ENCODE measurements at regions not wholly inside any gene's neighbourhood (a gene's known extent, or its start where the extent isn't known, plus 50 kb on each side); places are given as distances from the start of the nearest gene placed in this dataset.

- DNase-seq (ENCODE audit: low spot score) (no peak), ATAC-seq (no peak; the same call in 1 of the 3 replicates), FAIRE-seq (no peak)
- no peaks in the 10 kb centered on the region for H3K36me3 ChIP-seq (replicated peaks in 1 of 2; ENCODE audit: control insufficient read depth in 1 of 2, insufficient read depth in 2 of 2, low read length in 2 of 2)
- 25% methylated on average over 18 of the region's 18 CpGs for WGBS (ENCODE audit: low lambda C conversion rate)
- H3K27me3 ChIP-seq (ENCODE audit: control insufficient read depth in 1 of 2, insufficient read depth in 2 of 2, low read length in 2 of 2): peaks cover 2 to 19% of the 10 kb centered on the region in 2 experiments; a peak in 2 of 5 replicates
- TF ChIP-seq ZNF235 (CRISPR knock-in tag; IDR thresholded peaks at IDR 0.05; ENCODE audit: borderline replicate concordance): no peak
- no peak for TF ChIP-seq SMAD1 (CRISPR knock-in tag; IDR thresholded peaks at IDR 0.05; ENCODE audit: borderline replicate concordance, low read depth)
- TF ChIP-seq SMAD3 (CRISPR knock-in tag; IDR thresholded peaks at IDR 0.05): no peak
- TF ChIP-seq, protein P1, sequence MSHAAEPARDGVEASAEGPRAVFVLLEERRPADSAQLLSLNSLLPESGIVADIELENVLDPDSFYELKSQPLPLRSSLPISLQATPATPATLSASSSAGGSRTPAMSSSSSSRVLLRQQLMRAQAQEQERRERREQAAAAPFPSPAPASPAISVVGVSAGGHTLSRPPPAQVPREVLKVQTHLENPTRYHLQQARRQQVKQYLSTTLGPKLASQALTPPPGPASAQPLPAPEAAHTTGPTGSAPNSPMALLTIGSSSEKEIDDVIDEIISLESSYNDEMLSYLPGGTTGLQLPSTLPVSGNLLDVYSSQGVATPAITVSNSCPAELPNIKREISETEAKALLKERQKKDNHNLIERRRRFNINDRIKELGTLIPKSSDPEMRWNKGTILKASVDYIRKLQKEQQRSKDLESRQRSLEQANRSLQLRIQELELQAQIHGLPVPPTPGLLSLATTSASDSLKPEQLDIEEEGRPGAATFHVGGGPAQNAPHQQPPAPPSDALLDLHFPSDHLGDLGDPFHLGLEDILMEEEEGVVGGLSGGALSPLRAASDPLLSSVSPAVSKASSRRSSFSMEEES (CRISPR knock-in tag; IDR thresholded peaks at IDR 0.05): no peak
- TF ChIP-seq ZZZ3 (CRISPR knock-in tag; IDR thresholded peaks at IDR 0.05; ENCODE audit: borderline replicate concordance): no peak
- TF ChIP-seq ZNF781 (CRISPR knock-in tag; IDR thresholded peaks at IDR 0.05; ENCODE audit: borderline replicate concordance, not compliant biosample characterization): no peak
- TF ChIP-seq, protein P2, sequence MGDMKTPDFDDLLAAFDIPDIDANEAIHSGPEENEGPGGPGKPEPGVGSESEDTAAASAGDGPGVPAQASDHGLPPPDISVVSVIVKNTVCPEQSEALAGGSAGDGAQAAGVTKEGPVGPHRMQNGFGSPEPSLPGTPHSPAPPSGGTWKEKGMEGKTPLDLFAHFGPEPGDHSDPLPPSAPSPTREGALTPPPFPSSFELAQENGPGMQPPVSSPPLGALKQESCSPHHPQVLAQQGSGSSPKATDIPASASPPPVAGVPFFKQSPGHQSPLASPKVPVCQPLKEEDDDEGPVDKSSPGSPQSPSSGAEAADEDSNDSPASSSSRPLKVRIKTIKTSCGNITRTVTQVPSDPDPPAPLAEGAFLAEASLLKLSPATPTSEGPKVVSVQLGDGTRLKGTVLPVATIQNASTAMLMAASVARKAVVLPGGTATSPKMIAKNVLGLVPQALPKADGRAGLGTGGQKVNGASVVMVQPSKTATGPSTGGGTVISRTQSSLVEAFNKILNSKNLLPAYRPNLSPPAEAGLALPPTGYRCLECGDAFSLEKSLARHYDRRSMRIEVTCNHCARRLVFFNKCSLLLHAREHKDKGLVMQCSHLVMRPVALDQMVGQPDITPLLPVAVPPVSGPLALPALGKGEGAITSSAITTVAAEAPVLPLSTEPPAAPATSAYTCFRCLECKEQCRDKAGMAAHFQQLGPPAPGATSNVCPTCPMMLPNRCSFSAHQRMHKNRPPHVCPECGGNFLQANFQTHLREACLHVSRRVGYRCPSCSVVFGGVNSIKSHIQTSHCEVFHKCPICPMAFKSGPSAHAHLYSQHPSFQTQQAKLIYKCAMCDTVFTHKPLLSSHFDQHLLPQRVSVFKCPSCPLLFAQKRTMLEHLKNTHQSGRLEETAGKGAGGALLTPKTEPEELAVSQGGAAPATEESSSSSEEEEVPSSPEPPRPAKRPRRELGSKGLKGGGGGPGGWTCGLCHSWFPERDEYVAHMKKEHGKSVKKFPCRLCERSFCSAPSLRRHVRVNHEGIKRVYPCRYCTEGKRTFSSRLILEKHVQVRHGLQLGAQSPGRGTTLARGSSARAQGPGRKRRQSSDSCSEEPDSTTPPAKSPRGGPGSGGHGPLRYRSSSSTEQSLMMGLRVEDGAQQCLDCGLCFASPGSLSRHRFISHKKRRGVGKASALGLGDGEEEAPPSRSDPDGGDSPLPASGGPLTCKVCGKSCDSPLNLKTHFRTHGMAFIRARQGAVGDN (CRISPR knock-in tag; IDR thresholded peaks at IDR 0.05): 0 out of 2 replicates have a peak, but pooled peaks have one; percentile 8
- 0 out of 2 replicates have a peak, but pooled peaks have one; percentile 13 for TF ChIP-seq CREM (IDR thresholded peaks at IDR 0.05)
- no peak for TF ChIP-seq CREM (CRISPR knock-in tag; IDR thresholded peaks at IDR 0.05)
- no peak for TF ChIP-seq ZFP37 (CRISPR knock-in tag; IDR thresholded peaks at IDR 0.05; ENCODE audit: borderline replicate concordance)
- TF ChIP-seq ZNF776 (CRISPR knock-in tag; IDR thresholded peaks at IDR 0.05): no peak
- no peak for TF ChIP-seq ZMYM2 (CRISPR knock-in tag; IDR thresholded peaks at IDR 0.05)
- TF ChIP-seq ATF7 (IDR thresholded peaks at IDR 0.05): peak; percentile 98
- no peak for TF ChIP-seq ATF7 (CRISPR knock-in tag; IDR thresholded peaks at IDR 0.05)
- peak; percentile 93 for TF ChIP-seq CREB1 (IDR thresholded peaks at IDR 0.05)
- no peak for TF ChIP-seq CREB1 (CRISPR knock-in tag; IDR thresholded peaks at IDR 0.05)
- in situ Hi-C loops (cut with HindIII; ENCODE audit: extremely low pct_ligation_motif_present, low pct_unique_long_range_greater_than_20kb) (no loop called here), intact Hi-C loops (cut with micrococcal nuclease; ENCODE audit: unreplicated experiment) (no loop called here)
- H3K9me3 ChIP-seq (ENCODE audit: low read length): no peaks in the 10 kb centered on the region
- no peak overlapping the region for H3K4me3 ChIP-seq (replicated peaks in 1 of 3; ENCODE audit: insufficient read depth in 1 of 3, low read depth in 2 of 3, low read length in 3 of 3)
- peak overlapping the region; percentile 25; the same call in 1 of the 2 replicates for H3K4me2 ChIP-seq (ENCODE audit: low read depth, low read length)
- no peak overlapping the region for H2AFZ ChIP-seq (ENCODE audit: low read length)
- H3K9ac ChIP-seq (ENCODE audit: insufficient read depth, low read depth, low read length): no peak overlapping the region
- ChIA-PET POLR2A (no interaction called here), CTCF (ENCODE audit: low intra/inter-chr PET ratio, low total read pairs) (no interaction called here)
- H3K27ac ChIP-seq (ENCODE audit: extremely low read length, insufficient read depth, low read length): no peak overlapping the region
- BruUV-seq (replicated peaks): no TSS peak
- H3K79me2 ChIP-seq (ENCODE audit: insufficient read depth, low read length): no peaks in the 10 kb centered on the region
- H4K20me1 ChIP-seq (ENCODE audit: insufficient read depth, low read length): no peaks in the 10 kb centered on the region
- peaks cover 29% of the 10 kb centered on the region for H3K4me1 ChIP-seq (ENCODE audit: insufficient read depth, low read length)
Observed at GRCh38 chr10:69685802-69686585, 55.9 kb downstream of the FAM241B start.
